MG63 (cell line): ENCODE measurements at regions not wholly inside any gene's neighbourhood (a gene's known extent, or its start where the extent isn't known, plus 50 kb on each side); places are given as distances from the start of the nearest gene placed in this dataset.
"Not testable (repeated sequence)": the region's sequence is repeated elsewhere in the genome, so short reads cannot be mapped to it uniquely, and the experiment has no call there.

Experiments
- DNase-seq: peaks from one replicate; pipeline ENCODE4 v3.0.0-alpha.2; 2020
- H3K27me3 ChIP-seq: fragments of 250-450 bp; sonication (Bioruptor Pico); 2 replicates; pipeline ENCODE4 v1.5.1; 2020; ENCODE audit warnings: mild to moderate bottlenecking, moderate library complexity
- H3K36me3 ChIP-seq: fragments of 250-450 bp; sonication (Bioruptor Pico); 2 replicates; pipeline ENCODE4 v1.5.1; 2020; ENCODE audit warnings: mild to moderate bottlenecking, moderate library complexity
- H3K4me3 ChIP-seq: fragments of 250-450 bp; sonication (Bioruptor Pico); 2 replicates; pipeline ENCODE4 v1.5.1; 2020; ENCODE audit warnings: mild to moderate bottlenecking, moderate library complexity
- H3K9me3 ChIP-seq: fragments of 250-450 bp; sonication (Bioruptor Pico); 2 replicates; pipeline ENCODE4 v1.5.1; 2020; ENCODE audit warnings: mild to moderate bottlenecking, moderate library complexity

DNA sequence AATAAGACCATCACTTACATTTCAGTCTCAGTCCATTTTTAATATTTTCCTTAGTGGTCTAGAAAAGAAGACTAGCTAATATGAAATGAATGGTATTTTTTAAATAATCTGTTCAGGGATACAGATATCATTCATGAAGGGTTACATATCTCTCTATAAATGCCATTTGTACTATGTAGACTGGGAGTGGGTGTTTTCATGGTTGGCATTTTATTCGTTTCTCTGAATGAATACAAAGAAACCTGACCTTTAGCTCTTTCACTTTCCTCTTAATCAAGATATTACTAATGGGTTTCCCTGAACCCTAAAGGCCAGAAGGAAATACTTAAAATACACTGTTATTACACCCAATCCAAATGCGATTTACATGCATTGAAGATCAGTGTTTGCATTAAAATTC, 788.9 kb downstream of the TBC1D32 start:
- DNase-seq = no peak
- Histone ChIP-seq H3K4me3 (no peak overlapping the region), H3K27me3 (no peaks in the 10 kb centered on the region), H3K36me3 (no peaks in the 10 kb centered on the region), H3K9me3 (no peaks in the 10 kb centered on the region)

DNA sequence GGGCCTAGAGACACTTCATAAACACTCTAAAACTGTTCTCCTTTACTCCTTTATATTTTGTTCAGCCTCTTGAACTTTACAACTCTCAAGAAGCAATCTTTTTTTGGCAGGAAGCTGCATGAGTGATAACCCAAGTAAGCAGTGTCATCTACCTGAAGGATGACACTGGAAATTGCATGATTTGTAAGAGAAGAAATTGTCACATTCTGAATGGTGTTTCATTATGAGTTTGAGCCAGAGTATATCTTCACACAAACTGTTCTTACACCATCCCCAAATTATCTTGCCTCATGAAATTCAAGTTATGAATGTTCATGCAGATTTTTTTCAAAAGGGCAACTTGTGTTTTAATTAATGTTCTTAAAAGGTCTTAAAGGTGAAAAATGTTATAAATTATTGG, 799.3 kb downstream of the TBC1D32 start:
- no peak overlapping the region for H3K4me3 ChIP-seq
- H3K27me3 ChIP-seq = no peaks in the 10 kb centered on the region
- no peaks in the 10 kb centered on the region for H3K9me3 ChIP-seq
- no peaks in the 10 kb centered on the region for H3K36me3 ChIP-seq
- no peak for DNase-seq

DNA sequence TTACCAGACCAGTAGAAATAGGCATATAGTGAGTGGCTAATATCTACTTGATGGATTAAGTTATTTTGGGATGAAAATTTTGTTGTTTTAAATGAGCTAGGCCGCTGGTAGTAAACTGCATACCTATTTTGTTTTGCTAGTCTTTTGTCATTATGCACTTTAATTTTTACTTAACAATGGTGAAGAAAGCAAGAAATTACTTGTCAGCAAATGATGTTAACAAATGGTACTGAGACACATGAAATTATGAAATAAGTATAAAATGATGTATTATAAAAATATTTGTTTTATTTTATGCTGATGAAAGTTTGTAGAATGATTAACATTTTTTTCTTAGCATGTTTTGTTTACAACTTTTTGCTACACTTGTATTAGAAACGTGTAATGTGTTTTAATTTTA, 807.7 kb downstream of the TBC1D32 start:
- Histone ChIP-seq H3K27me3 (no peaks in the 10 kb centered on the region), H3K36me3 (no peaks in the 10 kb centered on the region), H3K4me3 (no peak overlapping the region), H3K9me3 (no peaks in the 10 kb centered on the region)
- no peak for DNase-seq

DNA sequence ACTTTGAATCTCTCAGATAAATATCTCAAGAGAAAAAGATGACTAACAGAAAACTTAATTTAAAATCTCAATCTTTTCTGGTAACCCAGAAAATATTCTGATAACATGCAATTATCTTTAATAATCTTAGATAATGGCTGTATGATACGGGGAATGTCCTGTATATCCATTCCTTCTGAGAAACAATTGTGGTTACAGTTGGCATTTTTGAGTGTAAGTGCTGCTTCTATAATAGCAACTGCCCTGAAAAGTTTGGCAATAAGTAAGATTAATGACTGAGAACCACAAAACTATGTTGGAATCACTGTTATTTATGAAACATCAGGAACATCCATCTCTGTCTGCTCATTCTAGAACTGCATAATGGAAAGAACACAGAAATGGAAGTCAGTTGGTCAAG, 819.7 kb downstream of the TBC1D32 start:
- no peaks in the 10 kb centered on the region for H3K36me3 ChIP-seq
- DNase-seq = no peak
- no peaks in the 10 kb centered on the region for H3K27me3 ChIP-seq
- no peak overlapping the region for H3K4me3 ChIP-seq
- H3K9me3 ChIP-seq = no peaks in the 10 kb centered on the region

DNA sequence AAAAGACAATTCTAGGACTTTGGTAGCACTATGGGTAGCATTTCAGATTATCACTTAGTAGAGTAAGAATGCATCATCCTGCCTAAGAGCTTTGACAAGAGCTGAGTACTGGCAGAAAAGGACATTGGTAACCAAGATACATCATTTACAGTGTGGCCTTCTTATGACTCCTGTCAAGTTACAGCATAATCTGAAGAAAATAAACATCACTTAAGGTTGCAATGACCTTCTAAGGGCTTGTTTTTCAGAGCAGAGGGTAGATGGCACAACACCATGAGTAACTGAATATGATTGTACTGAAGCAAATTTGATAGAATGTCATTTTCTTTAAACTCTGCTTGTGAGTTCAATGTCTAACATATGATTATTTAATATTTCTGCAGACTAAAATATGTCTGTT, 822.6 kb downstream of the TBC1D32 start:
- H3K27me3 ChIP-seq = no peaks in the 10 kb centered on the region
- H3K4me3 ChIP-seq = no peak overlapping the region
- no peak for DNase-seq
- no peaks in the 10 kb centered on the region for H3K9me3 ChIP-seq
- H3K36me3 ChIP-seq = no peaks in the 10 kb centered on the region

DNA sequence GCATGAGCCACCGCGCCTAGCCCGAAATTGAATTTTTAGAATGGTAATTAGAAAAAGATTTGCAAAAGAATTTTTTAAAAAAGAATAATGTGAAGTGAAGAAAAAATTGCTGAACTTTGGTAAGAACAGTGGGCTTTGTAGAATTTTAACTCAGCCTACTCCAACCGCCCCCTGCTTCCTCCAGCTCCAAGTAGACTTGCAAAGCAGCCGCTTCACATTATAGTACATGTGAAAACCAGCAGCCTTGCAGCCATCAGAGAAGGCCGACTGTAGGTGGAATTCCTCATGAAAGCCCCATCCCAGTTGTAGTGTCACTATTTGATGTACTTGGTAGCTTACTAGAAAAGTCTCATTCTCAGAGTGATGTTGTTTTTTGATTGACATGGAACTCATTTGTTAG, 835.6 kb downstream of the TBC1D32 start:
- DNase-seq = no peak
- H3K9me3 ChIP-seq = no peaks in the 10 kb centered on the region
- H3K27me3 ChIP-seq = no peaks in the 10 kb centered on the region
- no peak overlapping the region for H3K4me3 ChIP-seq
- H3K36me3 ChIP-seq = no peaks in the 10 kb centered on the region

DNA sequence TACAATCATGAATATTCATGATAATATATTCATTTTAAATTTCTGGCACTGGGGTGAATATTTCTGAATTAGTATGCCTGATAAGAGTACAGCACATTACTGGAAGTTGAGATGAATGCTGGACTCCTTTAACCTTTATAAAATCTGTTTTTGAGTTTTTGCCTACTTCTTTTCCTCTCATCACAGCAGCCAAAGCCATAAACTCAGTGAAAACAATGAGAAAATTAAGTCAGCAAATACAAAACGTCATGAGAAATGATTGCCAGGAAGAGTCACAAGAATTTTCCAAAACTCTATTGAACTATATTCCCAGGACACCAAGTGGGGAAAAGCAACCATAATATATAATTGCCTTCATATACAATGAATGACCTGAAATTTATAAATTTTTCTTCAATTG, 837.6 kb downstream of the TBC1D32 start:
- no peak for DNase-seq
- Histone ChIP-seq H3K27me3 (no peaks in the 10 kb centered on the region), H3K36me3 (no peaks in the 10 kb centered on the region), H3K4me3 (no peak overlapping the region), H3K9me3 (no peaks in the 10 kb centered on the region)

DNA sequence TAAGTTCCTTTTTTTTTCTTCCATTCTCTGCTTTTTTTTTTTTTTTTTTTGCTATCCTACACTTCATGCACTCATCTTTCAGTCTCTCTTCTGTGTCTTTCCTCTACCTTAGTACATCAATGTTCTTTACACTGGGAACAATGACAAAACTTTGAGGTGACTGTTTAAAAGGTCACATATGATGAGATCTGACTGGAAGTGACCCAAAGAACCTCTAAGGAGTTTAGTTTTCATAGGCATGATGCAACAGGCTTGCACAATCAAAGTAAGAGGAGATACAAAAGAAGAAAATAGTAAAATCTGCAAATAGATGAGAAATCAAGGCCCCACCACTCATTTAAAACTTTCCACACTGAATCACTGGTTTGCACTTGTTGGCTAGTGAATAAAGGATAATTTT, 840.8 kb downstream of the TBC1D32 start:
- H3K36me3 ChIP-seq = no peaks in the 10 kb centered on the region
- no peaks in the 10 kb centered on the region for H3K27me3 ChIP-seq
- H3K4me3 ChIP-seq = no peak overlapping the region
- no peaks in the 10 kb centered on the region for H3K9me3 ChIP-seq
- DNase-seq = no peak

DNA sequence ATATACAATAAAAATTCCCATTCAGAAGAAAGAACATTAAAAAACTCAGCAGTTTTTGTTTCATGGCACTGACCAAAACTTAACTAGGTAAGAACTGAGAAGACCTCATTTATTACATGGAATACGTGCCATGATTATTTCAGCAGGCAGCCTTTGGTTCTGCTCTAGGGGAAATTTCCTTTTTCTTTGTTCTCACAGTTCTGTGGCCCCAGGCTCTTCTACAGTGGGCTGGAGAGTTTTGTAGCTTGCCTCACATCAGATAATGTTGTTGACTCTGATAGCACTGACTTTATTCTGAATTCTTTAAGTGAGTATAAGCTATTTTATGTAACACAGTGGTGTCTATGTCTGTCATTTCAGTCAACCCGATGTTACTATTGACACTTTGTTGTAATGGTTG, 844.3 kb downstream of the TBC1D32 start:
- Histone ChIP-seq H3K4me3 (no peak overlapping the region), H3K27me3 (no peaks in the 10 kb centered on the region), H3K36me3 (no peaks in the 10 kb centered on the region), H3K9me3 (no peaks in the 10 kb centered on the region)
- no peak for DNase-seq

DNA sequence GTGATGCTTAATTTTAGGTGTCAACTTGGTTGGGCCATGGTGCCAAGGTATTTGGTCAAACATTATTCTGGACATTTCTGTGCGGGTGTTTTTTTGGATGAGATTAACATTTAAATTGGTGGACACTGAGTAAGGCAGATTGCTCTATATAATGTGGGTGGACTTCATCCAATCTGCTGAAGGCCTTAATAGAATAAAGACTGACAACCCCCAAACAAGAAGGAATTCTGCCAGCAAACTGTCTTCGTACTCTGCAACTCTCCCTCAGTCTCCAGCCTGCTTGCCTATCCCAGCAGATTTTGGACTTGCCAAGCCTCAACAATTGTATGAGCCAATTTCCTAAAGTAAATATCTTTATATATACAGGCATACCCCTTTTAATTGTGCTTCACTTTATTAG, 850.1 kb downstream of the TBC1D32 start:
- Histone ChIP-seq H3K36me3 (no peaks in the 10 kb centered on the region), H3K9me3 (no peaks in the 10 kb centered on the region), H3K27me3 (no peaks in the 10 kb centered on the region), H3K4me3 (no peak overlapping the region)
- DNase-seq = no peak

- no peaks in the 10 kb centered on the region for H3K27me3 ChIP-seq
- DNase-seq = no peak
- H3K36me3 ChIP-seq = no peaks in the 10 kb centered on the region
- no peak overlapping the region for H3K4me3 ChIP-seq
- 0 out of 2 replicates have a peak, but pooled peaks cover 3% of the 10 kb centered on the region for H3K9me3 ChIP-seq
These were observed 855.6 kb downstream of the TBC1D32 start for GRCh38 chr6:120478650-120479049.

DNA sequence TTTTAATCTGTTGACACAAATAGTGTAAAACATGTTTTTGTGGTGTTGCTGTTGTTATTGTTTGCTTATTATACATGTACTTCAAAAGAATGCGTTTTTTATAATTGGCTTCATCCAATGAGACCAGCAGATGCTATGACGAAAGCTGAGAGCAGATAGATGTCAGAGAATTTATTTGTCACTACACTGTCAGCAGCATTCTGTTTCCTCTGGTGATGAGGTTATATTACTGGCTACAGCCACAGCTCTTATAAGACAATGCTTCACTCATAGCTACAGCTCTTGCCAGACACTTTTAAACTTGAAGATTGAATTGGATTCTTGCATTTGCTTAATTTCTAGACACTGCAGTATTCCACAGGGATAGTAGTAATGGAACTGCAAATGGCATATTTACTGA, 860.5 kb downstream of the TBC1D32 start:
- Histone ChIP-seq H3K27me3 (no peaks in the 10 kb centered on the region), H3K9me3 (0 out of 2 replicates have a peak, but pooled peaks cover 3% of the 10 kb centered on the region), H3K36me3 (no peaks in the 10 kb centered on the region), H3K4me3 (no peak overlapping the region)
- no peak for DNase-seq

DNA sequence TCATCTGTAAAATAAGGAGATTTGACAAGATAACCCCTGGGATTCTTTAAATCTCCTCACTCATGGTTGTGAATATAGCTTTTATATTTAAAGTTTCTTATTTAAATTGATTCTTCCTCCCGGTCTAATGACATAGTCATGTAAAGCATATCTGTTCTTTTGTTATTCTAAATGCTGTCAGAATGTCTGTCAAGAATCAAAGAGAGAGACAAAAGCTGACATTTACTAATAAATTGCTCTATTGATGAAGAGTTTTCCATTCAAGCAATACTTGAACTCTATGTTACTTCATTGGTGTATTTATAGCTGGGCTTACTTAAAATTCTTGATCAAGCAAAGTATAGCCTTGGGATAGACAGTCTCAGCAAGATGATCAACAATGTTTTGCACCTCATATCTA, 865.8 kb downstream of the TBC1D32 start:
- no peak for DNase-seq

GRCh38 chr6:120451508-120451907, 882.8 kb downstream of the TBC1D32 start:
- no peak for DNase-seq
- Histone ChIP-seq H3K9me3 (no peaks in the 10 kb centered on the region), H3K27me3 (no peaks in the 10 kb centered on the region), H3K36me3 (no peaks in the 10 kb centered on the region), H3K4me3 (no peak overlapping the region)

More for the DNA sequence above, 865.8 kb downstream of the TBC1D32 start:
- no peaks in the 10 kb centered on the region for H3K9me3 ChIP-seq
- H3K27me3 ChIP-seq = no peaks in the 10 kb centered on the region
- no peaks in the 10 kb centered on the region for H3K36me3 ChIP-seq
- no peak overlapping the region for H3K4me3 ChIP-seq

DNA sequence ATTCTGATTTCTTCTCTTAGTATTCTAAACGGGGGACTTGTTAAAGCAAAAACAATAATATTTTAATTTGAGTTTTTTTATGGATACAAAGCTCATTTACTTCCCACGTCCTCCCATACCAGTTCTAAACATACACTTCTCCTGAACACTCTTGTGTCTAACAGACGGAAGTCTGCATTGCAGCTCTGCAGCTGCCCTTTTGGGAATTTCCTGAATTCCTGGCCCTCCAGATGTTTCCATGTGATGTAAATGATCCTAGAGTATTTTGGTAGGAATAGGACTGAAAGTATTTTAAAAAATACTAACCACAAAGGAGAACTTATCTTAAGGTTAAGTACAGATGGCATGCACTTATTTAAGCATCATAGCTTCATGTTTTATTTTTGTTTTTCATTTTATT, 886.7 kb downstream of the TBC1D32 start:
- no peak for DNase-seq
- Histone ChIP-seq H3K27me3 (no peaks in the 10 kb centered on the region), H3K36me3 (no peaks in the 10 kb centered on the region), H3K9me3 (no peaks in the 10 kb centered on the region), H3K4me3 (no peak overlapping the region)

GRCh38 chr6:120432840-120433239, 901.4 kb downstream of the TBC1D32 start:
- H3K9me3 ChIP-seq, H3K36me3 ChIP-seq, DNase-seq, H3K27me3 ChIP-seq, H3K4me3 ChIP-seq: not testable (repeated sequence)

DNA sequence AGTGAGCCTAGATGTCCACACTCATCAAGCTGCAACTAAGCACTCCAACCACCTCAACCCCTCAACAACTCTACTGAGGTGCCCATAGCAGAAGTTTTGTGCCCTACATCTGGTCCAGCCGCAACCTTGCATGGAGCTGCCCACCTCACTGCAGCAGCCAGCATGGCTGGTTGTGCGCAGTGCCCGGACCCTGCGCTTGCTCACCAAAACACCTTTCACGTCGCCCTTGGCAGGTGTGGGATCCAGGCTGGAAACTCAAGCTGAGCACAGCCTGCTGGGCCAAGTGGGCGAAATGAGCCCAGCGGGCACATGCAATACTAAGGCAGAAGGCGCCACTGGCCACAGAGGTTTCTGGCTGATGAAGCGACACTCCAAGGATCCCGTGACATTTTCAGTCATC, 902.4 kb downstream of the TBC1D32 start:
- H3K9me3 ChIP-seq = no peaks in the 10 kb centered on the region
- H3K4me3 ChIP-seq = no peak overlapping the region
- no peaks in the 10 kb centered on the region for H3K27me3 ChIP-seq
- no peak for DNase-seq
- H3K36me3 ChIP-seq = no peaks in the 10 kb centered on the region

DNA sequence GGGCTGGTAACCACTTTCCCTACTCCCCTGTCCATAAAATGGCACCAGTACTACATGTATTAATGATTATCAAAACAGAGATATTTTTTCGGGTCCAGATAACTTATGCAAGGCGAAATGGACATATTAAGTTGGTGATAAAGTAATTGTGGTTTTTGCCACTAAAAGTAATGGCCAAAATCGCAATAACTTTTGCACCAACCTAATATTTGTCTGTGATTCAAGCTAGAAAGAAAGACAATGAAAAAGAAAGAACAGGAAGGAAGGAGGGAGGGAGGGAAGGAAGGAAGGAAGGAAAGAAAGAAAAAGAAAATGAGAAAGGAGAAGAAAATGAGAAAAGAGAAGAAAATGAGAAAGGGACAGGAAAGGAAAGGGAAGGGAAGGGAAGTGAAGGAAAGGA, 922.9 kb downstream of the TBC1D32 start:
- no peak for DNase-seq

GRCh38 chr6:120410586-120410985, 923.7 kb downstream of the TBC1D32 start:
- no peaks in the 10 kb centered on the region for H3K36me3 ChIP-seq

More for the DNA sequence above, 922.9 kb downstream of the TBC1D32 start:
- no peaks in the 10 kb centered on the region for H3K36me3 ChIP-seq
- H3K4me3 ChIP-seq = no peak overlapping the region
- H3K27me3 ChIP-seq = no peaks in the 10 kb centered on the region
- no peaks in the 10 kb centered on the region for H3K9me3 ChIP-seq

More at GRCh38 chr6:120410586-120410985, 923.7 kb downstream of the TBC1D32 start:
- Histone ChIP-seq H3K4me3 (no peak overlapping the region), H3K27me3 (no peaks in the 10 kb centered on the region), H3K9me3 (no peaks in the 10 kb centered on the region)
- no peak for DNase-seq
